ENCODE measurements at regions not wholly inside any gene's neighbourhood (a gene's known extent, or its start where the extent isn't known, plus 50 kb on each side); places are given as distances from the start of the nearest gene placed in this dataset.

GRCh38 chr11:22558664-22559063 lies 67.0 kb downstream of the FANCF start:
- Histone ChIP-seq H3K36me3 (ENCODE audit: insufficient read depth) (no peaks in the 10 kb centered on the region), H3K4me2 (no peak overlapping the region), H2AFZ (ENCODE audit: low read depth) (no peak overlapping the region), H3K4me1 (ENCODE audit: low read depth, poor library complexity, severe bottlenecking) (peaks cover 11% of the 10 kb centered on the region), H3K4me3 (IDR thresholded peaks at IDR 0.05; ENCODE audit: insufficient read depth, low read depth, low read length) (no peak overlapping the region), H3K79me2 (ENCODE audit: insufficient read depth, low read depth) (no peaks in the 10 kb centered on the region), H4K20me1 (ENCODE audit: insufficient read depth) (no peaks in the 10 kb centered on the region), H3K27ac (no peak overlapping the region), H3K27me3 (ENCODE audit: insufficient read depth, low read depth) (no peaks in the 10 kb centered on the region), H3K9ac (no peak overlapping the region)
- no peak for TF ChIP-seq CTCF (conservative IDR thresholded peaks at IDR 0.05; ENCODE audit: low read depth, low read length)

GRCh38 chr11:22556381-22556780 lies 69.2 kb downstream of the FANCF start:
- Histone ChIP-seq H3K79me2 (ENCODE audit: insufficient read depth, low read depth) (no peaks in the 10 kb centered on the region), H3K27ac (no peak overlapping the region), H3K27me3 (ENCODE audit: insufficient read depth, low read depth) (no peaks in the 10 kb centered on the region), H3K36me3 (ENCODE audit: insufficient read depth) (no peaks in the 10 kb centered on the region), H3K4me1 (ENCODE audit: low read depth, poor library complexity, severe bottlenecking) (peaks cover 11% of the 10 kb centered on the region), H4K20me1 (ENCODE audit: insufficient read depth) (no peaks in the 10 kb centered on the region), H3K4me3 (IDR thresholded peaks at IDR 0.05; ENCODE audit: insufficient read depth, low read depth, low read length) (no peak overlapping the region), H3K9ac (no peak overlapping the region), H2AFZ (ENCODE audit: low read depth) (no peak overlapping the region), H3K4me2 (no peak overlapping the region)
- no peak for TF ChIP-seq CTCF (conservative IDR thresholded peaks at IDR 0.05; ENCODE audit: low read depth, low read length)

- H4K20me1 ChIP-seq (ENCODE audit: insufficient read depth) = no peaks in the 10 kb centered on the region
- no peak overlapping the region for H3K27ac ChIP-seq
- no peak overlapping the region for H3K4me2 ChIP-seq
- H3K36me3 ChIP-seq (ENCODE audit: insufficient read depth) = no peaks in the 10 kb centered on the region
- H3K27me3 ChIP-seq (ENCODE audit: insufficient read depth, low read depth) = no peaks in the 10 kb centered on the region
- H3K4me1 ChIP-seq (ENCODE audit: low read depth, poor library complexity, severe bottlenecking) = peaks cover 11% of the 10 kb centered on the region
- no peak overlapping the region for H3K9ac ChIP-seq
- H2AFZ ChIP-seq (ENCODE audit: low read depth) = no peak overlapping the region
- TF ChIP-seq CTCF (conservative IDR thresholded peaks at IDR 0.05; ENCODE audit: low read depth, low read length) = no peak
- H3K79me2 ChIP-seq (ENCODE audit: insufficient read depth, low read depth) = no peaks in the 10 kb centered on the region
- no peak overlapping the region for H3K4me3 ChIP-seq (IDR thresholded peaks at IDR 0.05; ENCODE audit: insufficient read depth, low read depth, low read length)
Measured at GRCh38 chr11:22555881-22556280, 69.7 kb downstream of the FANCF start.

- Histone ChIP-seq H3K36me3 (ENCODE audit: insufficient read depth) (no peaks in the 10 kb centered on the region), H3K4me2 (no peak overlapping the region; the same call in 1 of the 2 replicates), H3K9ac (no peak overlapping the region), H3K27me3 (ENCODE audit: insufficient read depth, low read depth) (no peaks in the 10 kb centered on the region), H3K27ac (no peak overlapping the region), H3K79me2 (ENCODE audit: insufficient read depth, low read depth) (no peaks in the 10 kb centered on the region), H3K4me3 (IDR thresholded peaks at IDR 0.05; ENCODE audit: insufficient read depth, low read depth, low read length) (no peak overlapping the region), H4K20me1 (ENCODE audit: insufficient read depth) (no peaks in the 10 kb centered on the region), H3K4me1 (ENCODE audit: low read depth, poor library complexity, severe bottlenecking) (peaks cover 11% of the 10 kb centered on the region), H2AFZ (ENCODE audit: low read depth) (no peak overlapping the region)
- TF ChIP-seq CTCF (conservative IDR thresholded peaks at IDR 0.05; ENCODE audit: low read depth, low read length) = no peak
Measured at GRCh38 chr11:22554221-22554620, 71.4 kb downstream of the FANCF start.
